ENCODE measurements at regions not wholly inside any gene's neighbourhood (a gene's known extent, or its start where the extent isn't known, plus 50 kb on each side); places are given as distances from the start of the nearest gene placed in this dataset.

DNA sequence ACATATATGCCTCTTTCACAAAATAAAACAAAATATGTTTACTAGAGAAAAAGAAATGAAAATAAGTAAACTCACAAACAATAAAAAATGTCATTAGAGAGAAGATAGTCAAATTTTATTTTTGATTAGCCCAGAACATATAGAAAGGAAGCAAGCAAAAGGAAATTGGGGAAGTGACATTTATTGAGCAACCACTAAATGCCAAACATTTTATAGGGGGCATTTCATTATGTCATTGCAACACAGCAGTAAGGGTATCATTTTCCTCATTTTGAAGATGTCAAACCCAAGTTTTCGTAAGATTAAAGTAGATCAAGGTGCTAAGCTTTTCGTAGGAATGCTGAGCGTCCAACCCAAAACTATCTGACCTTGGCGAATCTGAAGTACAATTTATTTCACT, 1331.5 kb upstream of the PABPC4L start:
- in situ Hi-C loops (cut with HindIII; ENCODE audit: low sequenced_read_pairs) = no loop called here
- DNase-seq (ENCODE audit: low read depth) = no peak
- TF ChIP-seq, protein P1, sequence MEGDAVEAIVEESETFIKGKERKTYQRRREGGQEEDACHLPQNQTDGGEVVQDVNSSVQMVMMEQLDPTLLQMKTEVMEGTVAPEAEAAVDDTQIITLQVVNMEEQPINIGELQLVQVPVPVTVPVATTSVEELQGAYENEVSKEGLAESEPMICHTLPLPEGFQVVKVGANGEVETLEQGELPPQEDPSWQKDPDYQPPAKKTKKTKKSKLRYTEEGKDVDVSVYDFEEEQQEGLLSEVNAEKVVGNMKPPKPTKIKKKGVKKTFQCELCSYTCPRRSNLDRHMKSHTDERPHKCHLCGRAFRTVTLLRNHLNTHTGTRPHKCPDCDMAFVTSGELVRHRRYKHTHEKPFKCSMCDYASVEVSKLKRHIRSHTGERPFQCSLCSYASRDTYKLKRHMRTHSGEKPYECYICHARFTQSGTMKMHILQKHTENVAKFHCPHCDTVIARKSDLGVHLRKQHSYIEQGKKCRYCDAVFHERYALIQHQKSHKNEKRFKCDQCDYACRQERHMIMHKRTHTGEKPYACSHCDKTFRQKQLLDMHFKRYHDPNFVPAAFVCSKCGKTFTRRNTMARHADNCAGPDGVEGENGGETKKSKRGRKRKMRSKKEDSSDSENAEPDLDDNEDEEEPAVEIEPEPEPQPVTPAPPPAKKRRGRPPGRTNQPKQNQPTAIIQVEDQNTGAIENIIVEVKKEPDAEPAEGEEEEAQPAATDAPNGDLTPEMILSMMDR (IDR thresholded peaks at IDR 0.05; ENCODE audit: low read depth, low read length, missing control alignments) = no peak
- no peak overlapping the region for H3K4me3 ChIP-seq (ENCODE audit: low read depth, low read length)

DNA sequence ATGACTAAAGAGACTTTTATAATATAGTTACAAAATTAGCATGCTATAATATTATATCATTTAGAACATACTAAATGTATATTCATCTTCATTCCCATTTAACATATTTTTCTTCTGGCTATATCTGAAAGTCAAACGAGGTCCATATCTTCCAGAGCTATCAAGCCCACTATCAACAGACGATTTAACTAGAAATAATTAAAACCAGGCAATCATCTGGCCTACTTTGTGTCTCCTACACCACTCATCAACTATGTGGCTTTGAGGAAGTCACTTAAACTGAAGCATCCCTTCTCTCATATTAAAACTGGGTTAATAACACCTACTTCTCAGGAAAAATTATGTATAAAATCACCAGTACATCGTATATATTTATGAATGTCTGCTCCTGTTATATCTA, 1330.5 kb upstream of the PABPC4L start:
- no peak for DNase-seq (ENCODE audit: low read depth)

DNA sequence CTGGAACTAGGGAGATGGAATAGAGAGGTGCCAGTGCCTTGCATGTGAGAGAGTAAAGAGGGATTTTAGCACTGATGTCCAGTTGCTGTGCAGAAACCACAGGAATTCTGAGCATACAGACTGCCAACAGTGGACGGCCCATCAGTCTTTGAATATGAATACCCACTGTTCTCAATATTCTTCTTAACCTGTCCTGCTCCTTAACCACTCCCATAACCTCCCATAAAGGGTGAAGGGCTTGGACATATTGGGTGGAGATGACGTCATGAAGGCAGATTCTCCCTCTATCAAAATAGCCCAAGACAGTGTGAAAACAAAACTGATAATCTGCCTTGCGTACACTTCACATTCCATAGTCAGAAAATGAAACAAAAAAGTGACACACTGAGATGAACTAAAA, 1313.7 kb upstream of the PABPC4L start:
- in situ Hi-C loops (cut with HindIII; ENCODE audit: low sequenced_read_pairs) = no loop called here
- TF ChIP-seq, protein P1 (IDR thresholded peaks at IDR 0.05; ENCODE audit: low read depth, low read length, missing control alignments) = no peak
- DNase-seq (ENCODE audit: low read depth) = peak; percentile 16

More for the DNA sequence above, 1330.5 kb upstream of the PABPC4L start:
- in situ Hi-C loops (cut with HindIII; ENCODE audit: low sequenced_read_pairs) = no loop called here
- TF ChIP-seq, protein P1 (IDR thresholded peaks at IDR 0.05; ENCODE audit: low read depth, low read length, missing control alignments) = no peak
- H3K4me3 ChIP-seq (ENCODE audit: low read depth, low read length) = no peak overlapping the region

DNA sequence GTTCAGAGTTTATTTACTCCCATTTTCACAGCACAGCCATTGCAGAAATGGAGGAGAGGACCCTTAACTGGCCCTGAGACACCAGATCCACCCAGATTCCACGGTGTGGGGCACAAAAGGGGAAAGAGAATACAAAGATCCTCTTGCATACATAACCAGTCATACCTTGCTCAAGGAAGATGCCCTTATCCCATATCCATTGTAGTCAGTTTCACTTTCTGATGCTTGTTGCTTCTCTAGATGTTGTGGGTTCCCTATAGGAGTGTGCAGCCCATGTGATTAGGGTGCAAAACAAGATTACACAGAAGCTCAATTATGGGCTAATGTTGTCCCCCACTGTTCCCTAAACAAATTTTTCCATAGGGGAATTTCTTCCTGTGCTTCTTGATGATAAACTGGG, 1309.0 kb upstream of the PABPC4L start:
- TF ChIP-seq, protein P1 (IDR thresholded peaks at IDR 0.05; ENCODE audit: low read depth, low read length, missing control alignments) = no peak
- H3K4me3 ChIP-seq (ENCODE audit: low read depth, low read length) = no peak overlapping the region
- no peak for DNase-seq (ENCODE audit: low read depth)
- in situ Hi-C loops (cut with HindIII; ENCODE audit: low sequenced_read_pairs) = no loop called here

More for the DNA sequence above, 1313.7 kb upstream of the PABPC4L start:
- no peak overlapping the region for H3K4me3 ChIP-seq (ENCODE audit: low read depth, low read length)

DNA sequence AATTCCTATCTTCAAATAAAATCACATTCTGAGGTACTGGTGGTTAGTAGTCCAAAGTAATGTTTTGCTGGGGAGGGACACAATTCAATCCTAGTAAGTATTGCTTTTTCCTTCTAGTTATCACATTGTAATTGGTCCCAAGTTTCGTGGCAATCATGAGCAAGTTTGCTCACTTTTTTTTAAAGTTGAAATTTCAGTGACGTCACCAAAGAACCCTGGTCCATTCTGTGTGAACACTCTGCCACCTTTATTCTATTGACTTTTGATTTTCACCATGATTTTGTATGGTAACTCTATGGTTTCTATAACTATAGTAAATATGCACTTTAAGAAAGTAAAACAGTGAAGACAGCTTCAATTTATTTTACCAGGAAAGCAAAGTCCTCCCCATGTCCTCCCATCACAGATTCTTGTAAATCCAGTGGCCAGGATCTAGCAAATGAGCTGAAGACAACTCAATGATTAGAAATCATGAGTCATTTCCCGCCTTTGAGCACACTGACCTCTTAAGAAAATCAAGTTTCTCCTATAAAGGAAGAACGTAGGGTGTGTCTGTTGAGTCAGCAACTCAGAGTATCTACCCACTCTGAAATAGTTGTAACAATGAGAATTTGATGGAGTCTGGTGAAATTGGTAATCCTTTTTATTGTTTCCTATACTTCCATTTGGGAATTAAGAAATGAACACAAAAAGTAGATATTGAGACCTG, 1306.6 kb upstream of the PABPC4L start:
- in situ Hi-C loops (cut with HindIII; ENCODE audit: low sequenced_read_pairs) = no loop called here
- TF ChIP-seq, protein P1 (IDR thresholded peaks at IDR 0.05; ENCODE audit: low read depth, low read length, missing control alignments) = no peak
- peak; percentile 8 for DNase-seq (ENCODE audit: low read depth)
- H3K4me3 ChIP-seq (ENCODE audit: low read depth, low read length) = no peak overlapping the region

DNA sequence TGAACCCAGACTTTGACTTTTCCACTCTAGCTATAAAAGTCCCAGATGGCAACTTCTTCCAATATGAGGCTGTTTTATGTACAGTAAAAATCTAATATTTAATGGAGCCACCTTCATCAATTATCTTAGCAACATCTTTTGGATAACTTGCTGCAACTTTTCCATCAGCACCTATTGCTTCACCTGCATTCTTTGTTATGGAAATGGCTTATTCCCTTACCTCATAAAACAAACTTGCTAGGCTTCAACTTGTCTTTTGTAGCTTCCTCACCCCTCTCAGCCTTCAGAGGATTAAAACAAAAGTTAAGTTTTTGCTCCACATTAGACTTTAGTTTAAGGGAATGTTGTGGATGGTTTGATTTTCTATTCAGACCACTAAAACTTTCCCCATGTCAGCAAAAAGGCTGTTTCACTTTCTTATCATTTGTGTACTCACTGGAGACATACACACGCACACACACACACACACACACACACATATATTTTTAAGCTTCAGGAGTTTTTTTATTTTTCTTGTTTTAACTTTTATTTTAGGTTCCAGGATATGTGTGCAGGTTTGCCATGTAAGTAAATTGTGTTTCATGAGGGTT, 1296.1 kb upstream of the PABPC4L start:
- no peak overlapping the region for H3K4me3 ChIP-seq (ENCODE audit: low read depth, low read length)
- no peak for DNase-seq (ENCODE audit: low read depth)
- TF ChIP-seq, protein P1 (IDR thresholded peaks at IDR 0.05; ENCODE audit: low read depth, low read length, missing control alignments) = no peak
- in situ Hi-C loops (cut with HindIII; ENCODE audit: low sequenced_read_pairs) = no loop called here
